Smooth muscle cell of the brain vasculature (primary cell): ENCODE measurements at regions not wholly inside any gene's neighbourhood (a gene's known extent, or its start where the extent isn't known, plus 50 kb on each side); places are given as distances from the start of the nearest gene placed in this dataset.

Experiments
- DNase-seq: peaks from one replicate; pipeline ENCODE4 v3.0.0-alpha.2; 2012; ENCODE audit warnings: low read depth, low spot score

DNA sequence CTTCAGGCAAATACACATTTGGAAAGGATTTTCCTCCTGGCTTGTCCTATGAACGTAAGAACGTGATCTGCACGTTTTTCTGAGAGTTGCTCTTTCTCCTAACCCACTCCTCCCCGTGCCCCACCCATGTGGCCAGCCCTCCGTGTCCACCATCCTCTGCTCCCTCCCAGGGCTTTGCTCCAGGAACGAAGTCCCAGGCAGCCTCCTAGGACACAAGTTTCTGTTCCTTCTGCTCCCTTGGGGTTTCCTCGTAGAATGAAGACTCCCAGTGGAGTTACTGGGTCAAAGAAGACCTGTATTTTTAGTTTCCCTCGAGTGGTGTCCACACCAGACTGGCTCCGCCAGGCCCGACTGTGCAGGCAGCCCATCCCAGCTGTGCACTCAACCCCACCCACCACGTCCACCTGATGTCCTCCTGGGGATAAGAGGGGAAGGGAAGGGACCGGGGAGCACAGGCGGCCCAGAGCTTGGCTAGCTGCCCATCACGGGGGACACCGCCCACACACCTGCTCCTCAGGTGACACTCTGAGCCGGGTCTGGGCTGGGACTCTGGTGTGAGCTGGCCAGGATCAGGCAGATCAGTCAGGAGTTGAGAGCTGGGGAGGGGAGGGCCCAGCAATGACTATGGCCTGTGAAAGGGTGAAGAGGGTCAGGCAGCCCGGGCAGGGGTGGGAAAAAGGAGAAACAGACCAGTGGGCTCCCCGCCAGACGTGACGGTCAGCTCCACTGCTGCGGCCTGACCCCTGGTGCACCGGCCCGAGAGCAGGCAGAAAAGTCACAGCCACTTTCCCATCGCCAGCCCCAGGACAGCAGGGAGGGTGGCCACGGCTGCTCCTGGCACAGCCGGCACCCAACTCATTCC lies 54.3 kb upstream of the PPP2R2D start:
- no peak for DNase-seq

DNA sequence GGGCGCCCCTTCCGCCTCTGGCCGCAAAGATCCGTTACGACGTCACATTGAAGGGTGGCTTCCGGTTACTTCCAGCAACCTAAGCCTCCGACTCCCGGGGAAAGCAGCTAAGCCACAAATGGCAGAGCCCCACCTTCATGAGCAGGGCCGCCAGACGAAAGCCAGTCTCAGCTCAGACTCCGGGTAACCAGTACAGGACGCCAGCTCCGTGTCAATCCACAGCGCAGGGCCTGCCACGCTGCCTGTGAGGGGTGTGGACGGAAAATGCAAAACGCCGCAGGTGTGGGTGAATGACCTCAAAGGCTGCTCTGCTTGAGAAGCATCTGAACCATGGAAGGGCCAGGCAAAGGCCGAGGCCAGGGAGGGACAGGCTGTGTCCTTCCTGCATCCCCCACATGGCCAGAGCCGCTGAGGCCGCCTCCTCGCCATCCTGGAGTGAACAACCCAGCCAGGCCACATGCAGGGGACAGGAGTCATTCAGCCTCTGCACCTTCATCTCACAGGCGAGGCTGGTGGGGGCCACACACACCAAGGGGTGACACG lies 53.5 kb upstream of the PPP2R2D start:
- DNase-seq, result no peak

DNA sequence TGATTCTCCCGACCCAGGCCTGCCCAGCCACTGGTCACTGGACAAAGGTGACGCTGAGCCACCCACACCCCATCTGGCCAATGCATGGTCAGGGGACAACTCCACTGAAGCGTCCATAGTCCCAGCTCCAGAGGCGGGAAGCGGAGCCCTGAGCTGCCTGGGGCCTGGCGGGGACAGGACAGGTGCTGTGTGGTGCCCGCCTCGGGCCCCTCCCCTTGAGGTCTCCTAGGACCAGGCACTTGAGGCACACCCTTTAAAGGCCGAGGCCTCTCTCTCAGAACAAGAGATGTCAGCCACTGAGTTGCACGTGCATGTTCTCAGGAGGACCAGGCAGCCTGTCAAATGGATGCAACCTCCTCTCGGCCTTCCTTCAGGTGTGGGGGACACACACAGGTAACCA lies 52.5 kb upstream of the PPP2R2D start:
- no peak for DNase-seq

GRCh38 chr10:131848741-131849590 lies 51.8 kb upstream of the PPP2R2D start:
- no peak for DNase-seq

GRCh38 chr10:131849591-131850382 lies 51.0 kb upstream of the PPP2R2D start:
- no peak for DNase-seq

GRCh38 chr10:131850383-131850870 lies 50.4 kb upstream of the PPP2R2D start:
- DNase-seq, result no peak
